ENCODE measurements at regions not wholly inside any gene's neighbourhood (a gene's known extent, or its start where the extent isn't known, plus 50 kb on each side); places are given as distances from the start of the nearest gene placed in this dataset.

GRCh38 chr7:67705850-67706249 lies 709.2 kb downstream of the TYW1 start:
- intact Hi-C loops (cut with micrococcal nuclease), result no loop called here
- H3K4me3 Mint-ChIP-seq, result no peak overlapping the region
- H3K36me3 Mint-ChIP-seq (ENCODE audit: low read depth), result no peaks in the 10 kb centered on the region
- no peaks in the 10 kb centered on the region for H3K4me1 Mint-ChIP-seq (ENCODE audit: low read depth)
- no peak for DNase-seq
- no peaks in the 10 kb centered on the region for H3K27me3 Mint-ChIP-seq (ENCODE audit: low read depth)
- CTCF ChIA-PET, result no interaction called here
- peaks cover 10% of the 10 kb centered on the region for H3K9me3 Mint-ChIP-seq
- H3K27ac Mint-ChIP-seq, result no peak overlapping the region

GRCh38 chr7:67711706-67712105 lies 715.1 kb downstream of the TYW1 start:
- intact Hi-C loops (cut with micrococcal nuclease), result no loop called here
- peaks cover 12% of the 10 kb centered on the region for H3K9me3 Mint-ChIP-seq

GRCh38 chr7:67713451-67714056 lies 716.9 kb downstream of the TYW1 start:
- no peaks in the 10 kb centered on the region for H3K27me3 Mint-ChIP-seq (ENCODE audit: low read depth)
- intact Hi-C loops (cut with micrococcal nuclease), result no loop called here
- H3K4me1 Mint-ChIP-seq (ENCODE audit: low read depth), result no peaks in the 10 kb centered on the region

More at GRCh38 chr7:67711706-67712105, 715.1 kb downstream of the TYW1 start:
- no peak overlapping the region for H3K4me3 Mint-ChIP-seq
- no peaks in the 10 kb centered on the region for H3K4me1 Mint-ChIP-seq (ENCODE audit: low read depth)
- no peak for DNase-seq
- H3K27me3 Mint-ChIP-seq (ENCODE audit: low read depth), result no peaks in the 10 kb centered on the region
- H3K27ac Mint-ChIP-seq, result no peak overlapping the region
- H3K36me3 Mint-ChIP-seq (ENCODE audit: low read depth), result no peaks in the 10 kb centered on the region
- CTCF ChIA-PET, result no interaction called here

GRCh38 chr7:67716729-67717128 lies 720.1 kb downstream of the TYW1 start:
- Mint-ChIP-seq H3K4me3 (no peak overlapping the region), H3K9me3 (peaks cover 2% of the 10 kb centered on the region), H3K36me3 (ENCODE audit: low read depth) (no peaks in the 10 kb centered on the region), H3K27ac (no peak overlapping the region), H3K4me1 (ENCODE audit: low read depth) (no peaks in the 10 kb centered on the region), H3K27me3 (ENCODE audit: low read depth) (no peaks in the 10 kb centered on the region)
- DNase-seq, result no peak
- CTCF ChIA-PET, result no interaction called here
- intact Hi-C loops (cut with micrococcal nuclease), result no loop called here

More at GRCh38 chr7:67713451-67714056, 716.9 kb downstream of the TYW1 start:
- H3K4me3 Mint-ChIP-seq, result no peak overlapping the region
- H3K36me3 Mint-ChIP-seq (ENCODE audit: low read depth), result no peaks in the 10 kb centered on the region
- no peak for DNase-seq
- CTCF ChIA-PET, result no interaction called here
- H3K27ac Mint-ChIP-seq, result no peak overlapping the region
- peaks cover 10% of the 10 kb centered on the region for H3K9me3 Mint-ChIP-seq

GRCh38 chr7:67723591-67723990 lies 727.0 kb downstream of the TYW1 start:
- Mint-ChIP-seq H3K4me1 (ENCODE audit: low read depth) (no peaks in the 10 kb centered on the region), H3K36me3 (ENCODE audit: low read depth) (no peaks in the 10 kb centered on the region), H3K4me3 (no peak overlapping the region), H3K27me3 (ENCODE audit: low read depth) (no peaks in the 10 kb centered on the region), H3K27ac (no peak overlapping the region), H3K9me3 (no peaks in the 10 kb centered on the region)
- DNase-seq, result no peak
- intact Hi-C loops (cut with micrococcal nuclease), result no loop called here
- CTCF ChIA-PET, result no interaction called here

- H3K9me3 Mint-ChIP-seq, result no peaks in the 10 kb centered on the region
- H3K27me3 Mint-ChIP-seq (ENCODE audit: low read depth), result no peaks in the 10 kb centered on the region
- H3K27ac Mint-ChIP-seq, result no peak overlapping the region
- no peaks in the 10 kb centered on the region for H3K4me1 Mint-ChIP-seq (ENCODE audit: low read depth)
- DNase-seq, result no peak
- intact Hi-C loops (cut with micrococcal nuclease), result no loop called here
- CTCF ChIA-PET, result no interaction called here
- no peaks in the 10 kb centered on the region for H3K36me3 Mint-ChIP-seq (ENCODE audit: low read depth)
- H3K4me3 Mint-ChIP-seq, result no peak overlapping the region
Measured at GRCh38 chr7:67724435-67724834, 727.8 kb downstream of the TYW1 start.

- H3K9me3 Mint-ChIP-seq, result peaks cover 2% of the 10 kb centered on the region
- no peak overlapping the region for H3K4me3 Mint-ChIP-seq
- DNase-seq, result no peak
- H3K27me3 Mint-ChIP-seq (ENCODE audit: low read depth), result no peaks in the 10 kb centered on the region
- CTCF ChIA-PET, result no interaction called here
- intact Hi-C loops (cut with micrococcal nuclease), result no loop called here
- H3K36me3 Mint-ChIP-seq (ENCODE audit: low read depth), result no peaks in the 10 kb centered on the region
- no peak overlapping the region for H3K27ac Mint-ChIP-seq
- H3K4me1 Mint-ChIP-seq (ENCODE audit: low read depth), result no peaks in the 10 kb centered on the region
Measured at GRCh38 chr7:67724955-67725354, 728.3 kb downstream of the TYW1 start.

- no peaks in the 10 kb centered on the region for H3K36me3 Mint-ChIP-seq (ENCODE audit: low read depth)
- CTCF ChIA-PET, result no interaction called here
- intact Hi-C loops (cut with micrococcal nuclease), result no loop called here
- H3K9me3 Mint-ChIP-seq, result peaks cover 4% of the 10 kb centered on the region
- no peaks in the 10 kb centered on the region for H3K4me1 Mint-ChIP-seq (ENCODE audit: low read depth)
- no peak overlapping the region for H3K27ac Mint-ChIP-seq
- DNase-seq, result no peak
- H3K4me3 Mint-ChIP-seq, result no peak overlapping the region
- H3K27me3 Mint-ChIP-seq (ENCODE audit: low read depth), result no peaks in the 10 kb centered on the region
Measured at GRCh38 chr7:67725423-67725822, 728.8 kb downstream of the TYW1 start.

GRCh38 chr7:67729771-67730170 lies 733.1 kb downstream of the TYW1 start:
- Mint-ChIP-seq H3K27me3 (ENCODE audit: low read depth) (no peaks in the 10 kb centered on the region), H3K9me3 (peaks cover 9% of the 10 kb centered on the region), H3K4me1 (ENCODE audit: low read depth) (no peaks in the 10 kb centered on the region), H3K4me3 (no peak overlapping the region), H3K27ac (no peak overlapping the region), H3K36me3 (ENCODE audit: low read depth) (no peaks in the 10 kb centered on the region)
- DNase-seq, result no peak
- CTCF ChIA-PET, result no interaction called here
- intact Hi-C loops (cut with micrococcal nuclease), result no loop called here

GRCh38 chr7:67731704-67732103 lies 735.1 kb downstream of the TYW1 start:
- intact Hi-C loops (cut with micrococcal nuclease), result no loop called here
- Mint-ChIP-seq H3K4me1 (ENCODE audit: low read depth) (no peaks in the 10 kb centered on the region), H3K27ac (no peak overlapping the region), H3K4me3 (no peak overlapping the region), H3K27me3 (ENCODE audit: low read depth) (no peaks in the 10 kb centered on the region), H3K36me3 (ENCODE audit: low read depth) (no peaks in the 10 kb centered on the region), H3K9me3 (peaks cover 9% of the 10 kb centered on the region)
- no peak for DNase-seq
- CTCF ChIA-PET, result interaction anchor here (0.5 kb wide), 1 partner anchor 282 kb away, joined by 4 read pairs; no protein-coding TSS in a partner anchor

GRCh38 chr7:67732898-67733297 lies 736.3 kb downstream of the TYW1 start:
- intact Hi-C loops (cut with micrococcal nuclease), result no loop called here
- Mint-ChIP-seq H3K27ac (no peak overlapping the region), H3K36me3 (ENCODE audit: low read depth) (no peaks in the 10 kb centered on the region), H3K4me3 (no peak overlapping the region), H3K27me3 (ENCODE audit: low read depth) (no peaks in the 10 kb centered on the region), H3K9me3 (peaks cover 11% of the 10 kb centered on the region), H3K4me1 (ENCODE audit: low read depth) (no peaks in the 10 kb centered on the region)
- no peak for DNase-seq
- CTCF ChIA-PET, result no interaction called here

- Mint-ChIP-seq H3K4me3 (no peak overlapping the region), H3K36me3 (ENCODE audit: low read depth) (no peaks in the 10 kb centered on the region), H3K27me3 (ENCODE audit: low read depth) (no peaks in the 10 kb centered on the region), H3K4me1 (ENCODE audit: low read depth) (no peaks in the 10 kb centered on the region), H3K27ac (no peak overlapping the region), H3K9me3 (peaks cover 15% of the 10 kb centered on the region)
- CTCF ChIA-PET, result no interaction called here
- DNase-seq, result no peak
- intact Hi-C loops (cut with micrococcal nuclease), result no loop called here
Measured at GRCh38 chr7:67738145-67738544, 741.5 kb downstream of the TYW1 start.

GRCh38 chr7:67738958-67739357 lies 742.3 kb downstream of the TYW1 start:
- no peaks in the 10 kb centered on the region for H3K27me3 Mint-ChIP-seq (ENCODE audit: low read depth)
- no peak overlapping the region for H3K27ac Mint-ChIP-seq
- CTCF ChIA-PET, result no interaction called here
- intact Hi-C loops (cut with micrococcal nuclease), result no loop called here
- H3K4me1 Mint-ChIP-seq (ENCODE audit: low read depth), result no peaks in the 10 kb centered on the region
- DNase-seq, result no peak
- no peak overlapping the region for H3K4me3 Mint-ChIP-seq
- peaks cover 13% of the 10 kb centered on the region for H3K9me3 Mint-ChIP-seq
- no peaks in the 10 kb centered on the region for H3K36me3 Mint-ChIP-seq (ENCODE audit: low read depth)

- peaks cover 13% of the 10 kb centered on the region for H3K9me3 Mint-ChIP-seq
- no peak overlapping the region for H3K27ac Mint-ChIP-seq
- no peaks in the 10 kb centered on the region for H3K36me3 Mint-ChIP-seq (ENCODE audit: low read depth)
- no peaks in the 10 kb centered on the region for H3K27me3 Mint-ChIP-seq (ENCODE audit: low read depth)
- CTCF ChIA-PET, result no interaction called here
- H3K4me3 Mint-ChIP-seq, result no peak overlapping the region
- intact Hi-C loops (cut with micrococcal nuclease), result no loop called here
- no peak for DNase-seq
- no peaks in the 10 kb centered on the region for H3K4me1 Mint-ChIP-seq (ENCODE audit: low read depth)
Measured at GRCh38 chr7:67743501-67743900, 746.9 kb downstream of the TYW1 start.

All from activated naive CD4-positive, alpha-beta T cell treated with anti-CD3 and anti-CD28 coated beads for 36 hours (primary cell).